Mesenchymal stem cell (in vitro differentiated cells and primary cell): ENCODE measurements at regions not wholly inside any gene's neighbourhood (a gene's known extent, or its start where the extent isn't known, plus 50 kb on each side); places are given as distances from the start of the nearest gene placed in this dataset.
A peak's percentile ranks its signal among the peaks of the same experiment; 100 is the strongest.

Source experiments
- DNase-seq: peaks from one replicate; pipeline ENCODE4 v3.0.0-alpha.2; 2013
- H2AFZ ChIP-seq: one replicate; pipeline ENCODE4 v1.6.1; 2013; ENCODE audit warnings: low read depth, mild to moderate bottlenecking, control low read depth, inconsistent platforms, low read length, moderate library complexity
- H2AK5ac ChIP-seq: 2 replicates; pipeline ENCODE4 v1.6.1; 2013; ENCODE audit warnings: low read length, moderate library complexity, mild to moderate bottlenecking, inconsistent platforms; ENCODE audit not compliant: severe bottlenecking
- H2BK120ac ChIP-seq: one replicate; pipeline ENCODE4 v1.6.1; 2013; ENCODE audit warnings: low read depth, mild to moderate bottlenecking, inconsistent platforms, low read length, moderate library complexity
- H2BK12ac ChIP-seq, 2 experiments: one replicate each; pipeline ENCODE4 v1.6.1; 2013; ENCODE audit warnings: inconsistent platforms in 2 of 2, low read length in 2 of 2, mild to moderate bottlenecking in 2 of 2, moderate library complexity in 2 of 2, control low read depth in 1 of 2
- H2BK15ac ChIP-seq: one replicate; pipeline ENCODE4 v1.6.1; 2013; ENCODE audit warnings: mild to moderate bottlenecking, low read depth, inconsistent platforms; ENCODE audit not compliant: poor library complexity, severe bottlenecking
- H2BK5ac ChIP-seq: 2 replicates; pipeline ENCODE4 v1.6.1; 2013; ENCODE audit warnings: low read depth, mild to moderate bottlenecking, low read length, control low read depth, inconsistent platforms; ENCODE audit not compliant: poor library complexity, severe bottlenecking
- H3K14ac ChIP-seq, 2 experiments: one replicate each; pipeline ENCODE4 v1.6.1; 2013; ENCODE audit warnings: inconsistent platforms in 2 of 2, low read length in 2 of 2, control low read depth in 1 of 2, mild to moderate bottlenecking in 1 of 2, moderate library complexity in 1 of 2
- H3K18ac ChIP-seq, 2 experiments: one replicate each; pipeline ENCODE4 v1.6.1; 2013; ENCODE audit warnings: inconsistent platforms in 2 of 2, low read length in 2 of 2, control low read depth in 1 of 2, low read depth in 1 of 2, mild to moderate bottlenecking in 1 of 2
- H3K23ac ChIP-seq, 2 experiments: one replicate each; pipeline ENCODE4 v1.6.1; 2013; ENCODE audit warnings: inconsistent platforms in 2 of 2, low read length in 2 of 2, mild to moderate bottlenecking in 2 of 2, moderate library complexity in 2 of 2, control low read depth in 1 of 2
- H3K27ac ChIP-seq: 2 replicates; pipeline ENCODE4 v1.5.1; 2013; ENCODE audit warnings: mild to moderate bottlenecking, moderate library complexity, low read length, control low read depth, inconsistent platforms; ENCODE audit not compliant: poor library complexity, severe bottlenecking
- H3K27me3 ChIP-seq, 2 experiments: 2 replicates each; pipeline versions ENCODE4 v1.6.1 to v1.7.0; 2013; ENCODE audit warnings: low read length in 2 of 2, mild to moderate bottlenecking in 2 of 2, moderate library complexity in 2 of 2, control low read depth in 1 of 2, inconsistent platforms in 1 of 2; ENCODE audit not compliant: control insufficient read depth in 1 of 2, insufficient read depth in 1 of 2
- H3K36me3 ChIP-seq, 2 experiments: 2 replicates each; pipeline versions ENCODE4 v1.6.1 to v1.7.0; 2013; ENCODE audit warnings: low read length in 2 of 2, control low read depth in 1 of 2, inconsistent platforms in 1 of 2, low read depth in 1 of 2, mild to moderate bottlenecking in 1 of 2; ENCODE audit not compliant: insufficient read depth in 2 of 2, control insufficient read depth in 1 of 2
- H3K4ac ChIP-seq, 2 experiments: one replicate each; pipeline ENCODE4 v1.6.1; 2013; ENCODE audit warnings: inconsistent platforms in 2 of 2, low read length in 2 of 2, mild to moderate bottlenecking in 2 of 2, moderate library complexity in 2 of 2, control low read depth in 1 of 2, low read depth in 1 of 2
- H3K4me1 ChIP-seq: 2 replicates; pipeline ENCODE4 v1.6.1; 2013; ENCODE audit warnings: low read depth, low read length, control low read depth; ENCODE audit not compliant: control insufficient read depth, insufficient read depth
- H3K4me2 ChIP-seq: 2 replicates; pipeline ENCODE4 v1.6.1; 2013; ENCODE audit warnings: low read length, mild to moderate bottlenecking, inconsistent platforms; ENCODE audit not compliant: poor library complexity, severe bottlenecking
- H3K4me3 ChIP-seq, 2 experiments: 2 replicates each; pipeline versions ENCODE4 v1.5.1 to v1.7.0; 2013; ENCODE audit warnings: low read length in 2 of 2, mild to moderate bottlenecking in 2 of 2, control low read depth in 1 of 2, low read depth in 1 of 2; ENCODE audit not compliant: insufficient read depth in 1 of 2
- H3K79me1 ChIP-seq: replicated peaks from 2 replicates; pipeline ENCODE4 v1.6.1; 2013; ENCODE audit warnings: mild to moderate bottlenecking, control low read depth, low read length, inconsistent platforms; ENCODE audit not compliant: poor library complexity, severe bottlenecking
- H3K9ac ChIP-seq: 2 replicates; pipeline ENCODE4 v1.7.0; 2013; ENCODE audit warnings: mild to moderate bottlenecking, low read length, moderate library complexity
- H3K9me3 ChIP-seq: 2 replicates; pipeline ENCODE4 v1.7.0; 2013; ENCODE audit warnings: mild to moderate bottlenecking, low read length; ENCODE audit not compliant: control insufficient read depth
- H4K8ac ChIP-seq: one replicate; pipeline ENCODE4 v1.6.1; 2013; ENCODE audit warnings: inconsistent platforms, mild to moderate bottlenecking, low read length, moderate library complexity
- H4K91ac ChIP-seq: one replicate; pipeline ENCODE4 v1.6.1; 2013; ENCODE audit warnings: mild to moderate bottlenecking, low read length, inconsistent platforms
- WGBS: methylation state at CpG from one replicate; pipeline ENCODE4 v1.1.7; 2013; ENCODE audit warnings: mixed read lengths; 5-methylcytosine and 5-hydroxymethylcytosine counted together

- H3K9me3 ChIP-seq: no peaks in the 10 kb centered on the region
- H2AK5ac ChIP-seq: no peak overlapping the region
- H3K18ac ChIP-seq: no peak overlapping the region
- peaks cover 3% of the 10 kb centered on the region for H3K4me1 ChIP-seq
- H2AFZ ChIP-seq: no peak overlapping the region
- H2BK5ac ChIP-seq: no peak overlapping the region
- no peaks in the 10 kb centered on the region for H3K27me3 ChIP-seq
- H3K4me3 ChIP-seq: no peak overlapping the region
- no peak overlapping the region for H2BK12ac ChIP-seq
- no peak overlapping the region for H2BK15ac ChIP-seq
- no peak overlapping the region for H4K91ac ChIP-seq
- H3K36me3 ChIP-seq: no peaks in the 10 kb centered on the region
- H2BK120ac ChIP-seq: no peak overlapping the region
- no peak overlapping the region for H3K14ac ChIP-seq
- no peak for DNase-seq
- H3K4me2 ChIP-seq: no peak overlapping the region
- H3K4ac ChIP-seq: no peak overlapping the region
- no peak overlapping the region for H3K9ac ChIP-seq
- no peak overlapping the region for H4K8ac ChIP-seq
- WGBS: no CpG with 5 or more reads among the region's 3 CpGs
- no peak overlapping the region for H3K23ac ChIP-seq
- no peaks in the 10 kb centered on the region for H3K79me1 ChIP-seq
- H3K27ac ChIP-seq: peak overlapping the region; percentile 48
Measured at GRCh38 chr4:153963216-153963615, 174.3 kb upstream of the SFRP2 start.

- Histone ChIP-seq H3K9me3 (no peaks in the 10 kb centered on the region), H2AFZ (no peak overlapping the region), H2BK15ac (no peak overlapping the region), H3K79me1 (no peaks in the 10 kb centered on the region), H3K9ac (no peak overlapping the region), H2AK5ac (no peak overlapping the region), H3K4me1 (peaks cover 3% of the 10 kb centered on the region), H3K4ac (no peak overlapping the region), H3K14ac (no peak overlapping the region), H2BK12ac (no peak overlapping the region), H3K23ac (no peak overlapping the region), H2BK5ac (no peak overlapping the region), H3K27ac (peak overlapping the region; percentile 7), H3K36me3 (no peaks in the 10 kb centered on the region), H3K4me3 (no peak overlapping the region), H2BK120ac (no peak overlapping the region), H3K18ac (no peak overlapping the region), H4K91ac (no peak overlapping the region), H3K27me3 (no peaks in the 10 kb centered on the region), H4K8ac (no peak overlapping the region), H3K4me2 (no peak overlapping the region)
- WGBS: 84% methylated on average over 4 of the region's 5 CpGs
- DNase-seq: peak; percentile 53
Measured at GRCh38 chr4:153962311-153963039, 173.6 kb upstream of the SFRP2 start.

GRCh38 chr4:153955327-153955726 lies 166.4 kb upstream of the SFRP2 start:
- H2BK12ac ChIP-seq: no peak overlapping the region
- H3K9me3 ChIP-seq: no peaks in the 10 kb centered on the region
- no peak overlapping the region for H2AFZ ChIP-seq
- no peak overlapping the region for H4K8ac ChIP-seq
- no peak overlapping the region for H2AK5ac ChIP-seq
- H3K4ac ChIP-seq: no peak overlapping the region
- H3K36me3 ChIP-seq: no peaks in the 10 kb centered on the region
- H3K4me2 ChIP-seq: no peak overlapping the region
- H3K27ac ChIP-seq: no peak overlapping the region
- H3K4me3 ChIP-seq: no peak overlapping the region
- no peak overlapping the region for H4K91ac ChIP-seq
- H2BK120ac ChIP-seq: no peak overlapping the region
- H3K9ac ChIP-seq: no peak overlapping the region
- no peaks in the 10 kb centered on the region for H3K27me3 ChIP-seq
- H2BK15ac ChIP-seq: no peak overlapping the region
- no peak for DNase-seq
- no peaks in the 10 kb centered on the region for H3K79me1 ChIP-seq
- peaks cover 2% of the 10 kb centered on the region for H3K4me1 ChIP-seq
- H2BK5ac ChIP-seq: no peak overlapping the region
- H3K23ac ChIP-seq: no peak overlapping the region
- H3K18ac ChIP-seq: no peak overlapping the region
- H3K14ac ChIP-seq: no peak overlapping the region
- 90% methylated on average over 5 of the region's 5 CpGs for WGBS

GRCh38 chr4:153954654-153955053 lies 165.8 kb upstream of the SFRP2 start:
- Histone ChIP-seq H3K27me3 (no peaks in the 10 kb centered on the region), H2BK12ac (no peak overlapping the region), H3K14ac (no peak overlapping the region), H2BK5ac (no peak overlapping the region), H3K18ac (no peak overlapping the region), H3K36me3 (no peaks in the 10 kb centered on the region), H3K9me3 (no peaks in the 10 kb centered on the region), H3K79me1 (no peaks in the 10 kb centered on the region), H2AK5ac (no peak overlapping the region), H2BK120ac (no peak overlapping the region), H2BK15ac (no peak overlapping the region), H3K4me3 (no peak overlapping the region), H3K4ac (no peak overlapping the region), H3K4me2 (no peak overlapping the region), H2AFZ (no peak overlapping the region), H4K8ac (no peak overlapping the region), H3K23ac (no peak overlapping the region), H3K9ac (no peak overlapping the region), H3K4me1 (peaks cover 2% of the 10 kb centered on the region), H3K27ac (no peak overlapping the region), H4K91ac (no peak overlapping the region)
- 98% methylated on average over 3 of the region's 3 CpGs for whole genome bisulfite sequencing
- no peak for DNase-seq
